GM10266 (cell line): ENCODE measurements at regions not wholly inside any gene's neighbourhood (a gene's known extent, or its start where the extent isn't known, plus 50 kb on each side); places are given as distances from the start of the nearest gene placed in this dataset.

ENCODE experiments used
- DNase-seq: peaks from one replicate; pipeline ENCODE4 v3.0.0; 2012; ENCODE audit errors: extremely low spot score
- CTCF ChIP-seq: IDR thresholded peaks from 2 replicates; pipeline ENCODE4 v1.5.1; 2012; ENCODE audit warnings: mild to moderate bottlenecking, low read depth; ENCODE audit not compliant: control insufficient read depth, insufficient read depth; ENCODE audit errors: missing control alignments

GRCh38 chr5:8341406-8341805 lies 472.5 kb downstream of the MTRR start:
- TF ChIP-seq CTCF: no peak

GRCh38 chr5:8347984-8348383 lies 479.0 kb downstream of the MTRR start:
- no peak for DNase-seq

More at GRCh38 chr5:8341406-8341805, 472.5 kb downstream of the MTRR start:
- no peak for DNase-seq

GRCh38 chr5:8349855-8350254 lies 480.9 kb downstream of the MTRR start:
- TF ChIP-seq CTCF: no peak
- no peak for DNase-seq

More at GRCh38 chr5:8347984-8348383, 479.0 kb downstream of the MTRR start:
- TF ChIP-seq CTCF: no peak

DNA sequence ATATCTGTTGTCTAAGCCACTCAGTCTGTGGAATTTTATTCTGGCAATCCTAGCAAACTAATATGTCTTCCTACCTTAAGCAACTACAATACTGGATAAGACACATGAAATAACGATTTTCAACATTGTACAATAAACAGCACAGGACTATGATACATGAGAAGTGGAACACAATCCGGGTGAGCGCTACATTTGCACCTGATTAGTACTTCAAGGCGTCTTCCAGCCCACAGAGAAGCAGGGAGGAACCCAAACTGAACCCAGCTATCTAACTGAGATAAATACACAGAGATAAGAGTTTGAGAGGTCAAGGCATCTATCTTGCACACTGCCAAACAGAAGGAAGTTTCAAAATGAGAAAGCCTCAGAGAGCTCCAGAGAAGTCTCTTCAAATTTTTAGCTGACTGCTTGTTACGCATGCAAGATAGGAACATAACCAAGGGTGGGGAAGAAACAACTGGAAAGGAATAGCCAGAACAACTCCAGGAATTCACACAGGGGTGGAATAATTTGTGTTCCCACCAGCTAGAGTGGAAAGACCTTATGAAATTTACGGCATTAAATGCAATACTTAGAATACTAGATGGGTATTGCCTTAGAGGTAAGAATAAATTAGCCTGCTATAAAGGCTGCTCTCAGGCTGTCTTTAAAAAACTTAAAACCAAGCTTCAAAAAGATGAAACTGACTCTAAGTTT lies 481.8 kb downstream of the MTRR start:
- TF ChIP-seq CTCF: no peak
- DNase-seq: no peak

DNA sequence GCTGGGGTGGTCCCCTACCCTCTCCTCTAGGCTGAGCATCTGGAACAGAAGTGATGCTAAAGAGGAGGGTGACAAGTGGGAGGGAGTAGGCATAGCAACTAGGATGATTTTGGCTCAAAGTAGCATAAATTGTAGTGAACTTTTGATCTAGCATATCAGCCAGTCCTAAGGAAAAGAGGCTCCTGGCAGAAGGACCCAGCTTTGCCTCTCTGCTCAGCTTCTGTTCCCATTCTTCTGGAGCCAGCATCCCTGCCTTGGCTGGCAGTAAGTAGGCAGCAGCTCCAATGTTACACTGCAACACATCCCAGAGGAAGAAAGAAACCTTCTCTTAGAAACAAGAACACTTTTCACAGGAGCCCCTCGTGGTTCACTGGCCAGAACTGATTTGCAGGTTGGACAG lies 487.0 kb downstream of the MTRR start:
- DNase-seq: no peak
- TF ChIP-seq CTCF: no peak

DNA sequence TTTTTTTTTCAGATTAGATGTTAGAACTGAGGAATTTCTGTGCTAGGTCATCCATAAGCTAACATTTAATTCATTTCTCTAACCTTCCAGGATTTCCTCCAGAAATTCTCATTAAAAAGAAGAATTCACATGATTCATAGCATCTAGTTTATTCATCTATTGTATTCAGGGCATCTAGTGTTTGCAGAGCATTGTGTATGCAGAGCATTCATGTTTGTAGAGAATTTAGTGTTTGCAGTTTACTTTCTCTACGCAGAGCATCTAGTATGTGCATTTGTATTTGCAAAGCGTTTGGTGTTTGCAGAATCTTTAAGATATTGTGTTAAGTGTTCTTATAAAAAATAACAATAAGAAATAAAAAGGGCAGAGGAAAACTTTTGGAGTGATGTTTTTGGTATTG lies 491.1 kb downstream of the MTRR start:
- no peak for TF ChIP-seq CTCF
- DNase-seq: no peak

DNA sequence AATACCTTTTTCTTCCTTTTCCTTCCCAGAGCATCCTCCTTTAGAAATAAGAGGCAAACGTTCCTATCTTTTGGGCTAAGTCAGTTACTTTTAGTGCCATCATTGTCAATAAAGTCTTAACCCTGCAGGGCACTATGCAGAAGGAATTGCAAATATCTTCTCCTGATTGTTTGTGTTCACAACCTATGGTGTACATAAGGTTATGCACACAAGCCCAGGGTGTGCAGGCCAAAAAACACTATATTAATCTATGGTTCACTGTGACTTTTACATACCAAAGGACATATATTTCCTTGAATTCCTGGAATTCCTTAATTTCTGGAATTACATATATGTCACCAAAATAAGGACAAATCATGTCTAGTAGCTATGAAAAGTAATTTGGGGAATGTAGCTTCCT lies 493.5 kb downstream of the MTRR start:
- no peak for DNase-seq
- TF ChIP-seq CTCF: no peak
